Left lung (tissue), 4 donors: ENCODE measurements at regions not wholly inside any gene's neighbourhood (a gene's known extent, or its start where the extent isn't known, plus 50 kb on each side); places are given as distances from the start of the nearest gene placed in this dataset.
A peak's percentile ranks its signal among the peaks of the same experiment; 100 is the strongest.

Experiments used
- ATAC-seq: fragments of 200-7000 bp; cut with Tn5 transposase; one replicate; pipeline ENCODE4 v1.9.1; 2020; ENCODE audit warnings: moderate library complexity
- DNase-seq, 4 donors: peaks; one replicate each; pipeline ENCODE4 v3.0.0-alpha.2; 2013 to 2020
- H3K27ac ChIP-seq, 2 donors: fragments of 200-600 bp; sonication (generic) in 1 of 2; one replicate each; pipeline versions ENCODE4 v1.5.0 to v1.8.0; 2020 to 2021
- H3K27me3 ChIP-seq, 2 donors: fragments of 200-600 bp; sonication (generic) in 1 of 2; one replicate each; pipeline versions ENCODE4 v1.5.0 to v1.8.0; 2020 to 2021
- H3K36me3 ChIP-seq, 2 donors: fragments of 200-600 bp; sonication (generic) in 1 of 2; one replicate each; pipeline versions ENCODE4 v1.5.0 to v1.8.0; 2020 to 2021
- H3K4me1 ChIP-seq, 2 donors: fragments of 200-600 bp; one replicate each; pipeline ENCODE4 v1.8.0; 2021
- H3K4me3 ChIP-seq, 2 donors: fragments of 200-600 bp; sonication (generic) in 1 of 2; one replicate each; pipeline versions ENCODE4 v1.5.0 to v1.8.0; 2020 to 2021; ENCODE audit warnings: mild to moderate bottlenecking in 1 of 2
- H3K9me3 ChIP-seq, 2 donors: fragments of 200-600 bp; sonication (generic) in 1 of 2; one replicate each; pipeline versions ENCODE4 v1.5.0 to v1.8.0; 2020 to 2021
- intact Hi-C, 2 donors: fragments of 100-400 bp; cut with DNase I; formaldehyde crosslinking; loops; one replicate each; pipeline versions ENCODE4 v1.11.2 to v1.14.2; 2022
- TF ChIP-seq, protein P1 (sequence below), 2 donors: fragments of 200-600 bp; sonication (generic) in 1 of 2; IDR thresholded peaks; one replicate each; pipeline versions ENCODE4 v1.5.0 to v1.8.0; 2021; ENCODE audit warnings: antibody characterized with exemption in 2 of 2
- donor health status: DM: no; HTN: yes; CAD: no.
- donor health status: DM: no; HTN: no; CAD: no.

GRCh38 chr3:153379516-153379915 is 217.5 kb downstream of the RAP2B start:
- H3K4me3 ChIP-seq: no peak overlapping the region
- intact Hi-C loops: no loop called here
- no peaks in the 10 kb centered on the region for H3K27me3 ChIP-seq
- H3K36me3 ChIP-seq: no peaks in the 10 kb centered on the region
- no peaks in the 10 kb centered on the region for H3K4me1 ChIP-seq
- DNase-seq (no peak), ATAC-seq (no peak)
- TF ChIP-seq, protein P1, sequence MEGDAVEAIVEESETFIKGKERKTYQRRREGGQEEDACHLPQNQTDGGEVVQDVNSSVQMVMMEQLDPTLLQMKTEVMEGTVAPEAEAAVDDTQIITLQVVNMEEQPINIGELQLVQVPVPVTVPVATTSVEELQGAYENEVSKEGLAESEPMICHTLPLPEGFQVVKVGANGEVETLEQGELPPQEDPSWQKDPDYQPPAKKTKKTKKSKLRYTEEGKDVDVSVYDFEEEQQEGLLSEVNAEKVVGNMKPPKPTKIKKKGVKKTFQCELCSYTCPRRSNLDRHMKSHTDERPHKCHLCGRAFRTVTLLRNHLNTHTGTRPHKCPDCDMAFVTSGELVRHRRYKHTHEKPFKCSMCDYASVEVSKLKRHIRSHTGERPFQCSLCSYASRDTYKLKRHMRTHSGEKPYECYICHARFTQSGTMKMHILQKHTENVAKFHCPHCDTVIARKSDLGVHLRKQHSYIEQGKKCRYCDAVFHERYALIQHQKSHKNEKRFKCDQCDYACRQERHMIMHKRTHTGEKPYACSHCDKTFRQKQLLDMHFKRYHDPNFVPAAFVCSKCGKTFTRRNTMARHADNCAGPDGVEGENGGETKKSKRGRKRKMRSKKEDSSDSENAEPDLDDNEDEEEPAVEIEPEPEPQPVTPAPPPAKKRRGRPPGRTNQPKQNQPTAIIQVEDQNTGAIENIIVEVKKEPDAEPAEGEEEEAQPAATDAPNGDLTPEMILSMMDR (IDR thresholded peaks at IDR 0.05): no peak
- H3K27ac ChIP-seq: no peak overlapping the region
- no peaks in the 10 kb centered on the region for H3K9me3 ChIP-seq

GRCh38 chr3:153385343-153385742 is 223.3 kb downstream of the RAP2B start:
- no peaks in the 10 kb centered on the region for H3K36me3 ChIP-seq
- intact Hi-C loops: no loop called here
- no peak overlapping the region for H3K4me3 ChIP-seq
- TF ChIP-seq, protein P1 (IDR thresholded peaks at IDR 0.05): no peak
- H3K4me1 ChIP-seq: no peaks in the 10 kb centered on the region
- no peaks in the 10 kb centered on the region for H3K27me3 ChIP-seq
- no peaks in the 10 kb centered on the region for H3K9me3 ChIP-seq
- no peak overlapping the region for H3K27ac ChIP-seq
- DNase-seq (no peak), ATAC-seq (no peak)

- H3K4me3 ChIP-seq: no peak overlapping the region
- peaks cover 0 to 32% of the 10 kb centered on the region in 2 donors for H3K9me3 ChIP-seq
- H3K27ac ChIP-seq: no peak overlapping the region
- intact Hi-C loops: no loop called here
- no peak for DNase-seq
- TF ChIP-seq, protein P1 (IDR thresholded peaks at IDR 0.05): no peak
- no peak for ATAC-seq
- no peaks in the 10 kb centered on the region for H3K36me3 ChIP-seq
- no peaks in the 10 kb centered on the region for H3K27me3 ChIP-seq
- H3K4me1 ChIP-seq: no peaks in the 10 kb centered on the region
These were observed 230.3 kb downstream of the RAP2B start for GRCh38 chr3:153392363-153392762.

GRCh38 chr3:153394017-153394416 is 232.0 kb downstream of the RAP2B start:
- intact Hi-C loops: no loop called here
- ATAC-seq: no peak

GRCh38 chr3:153396581-153396980 is 234.6 kb downstream of the RAP2B start:
- DNase-seq: no peak
- intact Hi-C loops: no loop called here
- no peak overlapping the region for H3K27ac ChIP-seq
- H3K4me3 ChIP-seq: no peak overlapping the region
- TF ChIP-seq, protein P1 (IDR thresholded peaks at IDR 0.05): no peak
- H3K9me3 ChIP-seq: peaks cover 0 to 30% of the 10 kb centered on the region in 2 donors
- H3K36me3 ChIP-seq: no peaks in the 10 kb centered on the region
- H3K4me1 ChIP-seq: no peaks in the 10 kb centered on the region
- peak; percentile 74 for ATAC-seq
- no peaks in the 10 kb centered on the region for H3K27me3 ChIP-seq

More at GRCh38 chr3:153394017-153394416, 232.0 kb downstream of the RAP2B start:
- no peaks in the 10 kb centered on the region for H3K27me3 ChIP-seq
- no peak overlapping the region for H3K4me3 ChIP-seq
- DNase-seq: no peak
- H3K36me3 ChIP-seq: no peaks in the 10 kb centered on the region
- TF ChIP-seq, protein P1 (IDR thresholded peaks at IDR 0.05): no peak
- H3K9me3 ChIP-seq: peaks cover 0 to 32% of the 10 kb centered on the region in 2 donors
- no peak overlapping the region for H3K27ac ChIP-seq
- no peaks in the 10 kb centered on the region for H3K4me1 ChIP-seq
